HG02973 (cell line): ENCODE measurements at regions not wholly inside any gene's neighbourhood (a gene's known extent, or its start where the extent isn't known, plus 50 kb on each side); places are given as distances from the start of the nearest gene placed in this dataset.

Source experiments
- ATAC-seq: cut with Tn5 transposase; IDR thresholded peaks from one replicate; pipeline ENCODE4 v1.9.1; 2021; ENCODE audit warnings: moderate library complexity; ENCODE audit not compliant: unreplicated experiment

DNA sequence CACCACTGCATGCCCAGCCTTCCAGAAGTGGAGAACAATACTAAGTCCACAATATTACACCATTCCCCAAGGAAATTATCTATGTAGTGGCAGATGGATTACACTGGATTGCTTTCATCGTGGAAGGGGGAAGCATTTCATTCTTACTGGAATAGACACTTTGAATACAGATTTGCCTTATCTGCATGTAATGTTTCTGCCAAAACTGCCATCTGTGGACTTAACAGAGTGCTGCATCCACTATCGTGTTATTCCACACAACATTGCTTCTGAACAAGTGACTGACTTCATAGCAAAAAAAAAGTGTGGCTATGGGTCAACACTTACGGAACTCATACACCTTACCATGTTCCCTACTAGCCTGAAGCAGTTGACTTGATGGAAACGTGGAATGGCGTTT lies 536.9 kb downstream of the BRINP1 start:
- no peak for ATAC-seq

DNA sequence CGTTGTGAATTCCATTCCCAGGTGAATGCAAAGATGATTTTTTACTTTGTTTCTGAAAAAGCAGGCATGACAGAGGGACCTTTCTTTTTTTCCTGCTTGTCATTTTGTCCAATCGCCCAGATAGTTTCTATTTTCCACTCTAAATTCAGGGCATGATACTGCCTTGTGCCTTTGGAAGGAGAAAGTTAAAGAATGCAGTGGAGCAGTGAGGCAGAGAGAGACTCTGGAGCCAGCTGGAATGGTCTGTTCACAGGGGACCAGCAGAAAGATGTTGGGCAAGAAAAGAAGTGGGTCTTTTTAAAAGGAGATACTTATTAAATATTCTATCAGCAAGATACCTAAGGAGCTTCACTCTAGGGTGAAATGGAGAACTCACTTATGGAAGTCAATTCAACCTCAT lies 532.3 kb downstream of the BRINP1 start:
- no peak for ATAC-seq

GRCh38 chr9:118871531-118871930 lies 497.7 kb downstream of the BRINP1 start:
- no peak for ATAC-seq

DNA sequence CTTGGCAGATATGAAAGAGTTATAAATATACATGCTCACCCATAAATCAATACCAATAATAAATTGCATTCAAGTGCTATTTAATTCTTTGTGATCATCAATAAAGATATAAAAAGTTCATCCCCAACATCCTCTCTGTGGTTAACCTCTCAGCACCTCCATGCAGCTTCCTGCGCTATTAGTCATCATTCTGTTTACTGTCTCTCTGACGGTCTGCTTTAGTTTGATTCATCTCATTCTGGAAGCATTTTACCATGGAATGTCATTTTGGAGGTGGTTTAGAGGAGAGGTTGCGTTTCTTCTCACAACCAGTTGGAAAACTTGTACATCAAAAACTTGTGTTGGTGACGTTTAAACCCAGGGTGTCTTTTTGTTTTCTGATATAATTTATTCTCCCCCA lies 486.6 kb downstream of the BRINP1 start:
- no peak for ATAC-seq

GRCh38 chr9:118883411-118883810 lies 485.8 kb downstream of the BRINP1 start:
- no peak for ATAC-seq

DNA sequence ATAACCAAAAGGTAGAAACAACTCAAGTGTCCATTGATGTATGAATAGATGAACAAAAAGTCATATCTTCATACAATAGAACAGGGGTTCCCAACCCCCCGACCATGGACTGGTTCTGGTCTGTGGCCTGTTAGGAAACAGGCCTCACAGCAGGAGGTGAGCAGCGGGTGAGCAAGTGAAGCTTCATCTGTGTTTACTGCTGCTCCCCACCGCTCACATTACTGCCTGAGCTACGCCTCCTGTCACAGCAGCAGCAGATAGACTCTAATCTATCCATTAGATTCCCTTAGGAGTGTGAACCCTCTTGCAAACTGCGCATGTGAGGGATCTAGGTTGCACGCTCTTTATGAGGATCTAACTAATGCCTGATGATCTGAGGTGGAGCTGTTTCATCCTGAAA lies 478.0 kb downstream of the BRINP1 start:
- ATAC-seq, result no peak

DNA sequence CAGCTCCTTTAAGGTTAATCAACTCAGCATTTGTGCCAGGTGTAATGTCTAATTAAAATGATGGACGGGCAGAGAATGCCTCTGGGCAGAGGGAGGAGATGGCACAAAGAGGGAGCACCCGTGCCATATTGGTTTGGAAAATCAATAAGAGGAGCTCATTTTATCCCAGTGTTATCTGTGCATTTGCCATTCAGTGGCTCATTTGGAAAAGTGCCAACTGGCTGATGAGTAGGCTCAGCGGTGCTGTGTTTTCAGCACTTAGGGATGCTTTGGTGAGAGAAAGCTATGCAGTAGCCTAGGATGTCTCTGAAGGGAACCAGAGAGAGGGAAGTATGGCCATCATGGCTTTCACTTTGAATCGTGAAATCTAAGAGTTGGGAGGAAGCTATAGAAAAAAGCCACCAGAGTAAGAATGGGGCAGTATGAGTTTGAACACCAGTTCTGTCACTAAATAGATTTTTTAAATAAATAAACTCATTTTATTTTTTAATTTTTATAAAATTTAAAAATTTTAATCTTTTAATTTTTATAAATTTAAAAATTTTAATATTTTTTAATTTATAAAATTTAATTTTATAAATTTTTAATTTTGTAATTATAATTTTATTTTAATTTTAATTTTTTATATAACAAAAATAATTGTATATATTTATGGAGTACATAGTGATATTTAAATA lies 472.8 kb downstream of the BRINP1 start:
- no peak for ATAC-seq

DNA sequence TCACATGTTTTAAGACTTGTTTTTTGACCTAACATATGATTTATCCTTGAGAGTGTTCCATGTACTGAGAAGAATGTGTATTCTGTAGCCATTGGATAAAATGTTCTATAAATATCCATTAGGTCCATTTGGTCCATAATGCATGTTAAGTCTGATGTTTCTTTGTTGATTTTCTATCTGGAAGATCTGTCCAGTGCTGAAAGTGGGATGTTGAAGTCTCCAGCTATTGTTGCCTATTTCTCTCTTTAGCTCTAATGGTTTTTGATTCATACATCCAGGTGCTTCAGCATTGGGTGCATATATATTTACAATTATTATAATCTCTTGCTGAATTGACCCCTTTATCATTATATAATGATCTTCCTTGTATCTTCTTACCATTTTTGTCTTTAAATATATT lies 451.1 kb downstream of the BRINP1 start:
- ATAC-seq, result no peak

- ATAC-seq, result no peak
Observed at GRCh38 chr9:118928722-118929121, 440.5 kb downstream of the BRINP1 start.

GRCh38 chr9:118929287-118929686 lies 439.9 kb downstream of the BRINP1 start:
- no peak for ATAC-seq

GRCh38 chr9:118931941-118932340 lies 437.3 kb downstream of the BRINP1 start:
- no peak for ATAC-seq

DNA sequence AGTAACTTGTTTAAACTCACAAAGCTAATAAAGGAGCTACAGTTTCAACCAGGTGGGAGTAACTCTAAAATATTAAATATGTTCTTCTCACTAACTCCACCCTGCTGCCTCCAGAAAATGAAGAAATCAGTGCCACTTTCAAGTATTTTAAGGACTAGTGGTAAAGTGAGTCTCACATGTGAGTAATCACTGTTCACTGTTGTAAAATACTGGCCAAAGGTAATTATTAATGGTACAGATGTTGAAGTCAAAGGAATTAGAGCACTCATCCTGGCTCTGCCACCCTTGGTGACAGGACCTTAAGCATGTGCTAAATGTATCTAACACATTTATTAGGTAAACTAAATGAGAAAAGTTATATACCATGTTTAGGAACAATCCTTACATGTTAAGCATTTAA lies 430.7 kb downstream of the BRINP1 start:
- no peak for ATAC-seq

GRCh38 chr9:118940473-118940872 lies 428.8 kb downstream of the BRINP1 start:
- no peak for ATAC-seq

- no peak for ATAC-seq
Observed at GRCh38 chr9:118946669-118947068, 422.6 kb downstream of the BRINP1 start.

- no peak for ATAC-seq
Observed at GRCh38 chr9:118954857-118955256, 414.4 kb downstream of the BRINP1 start.

DNA sequence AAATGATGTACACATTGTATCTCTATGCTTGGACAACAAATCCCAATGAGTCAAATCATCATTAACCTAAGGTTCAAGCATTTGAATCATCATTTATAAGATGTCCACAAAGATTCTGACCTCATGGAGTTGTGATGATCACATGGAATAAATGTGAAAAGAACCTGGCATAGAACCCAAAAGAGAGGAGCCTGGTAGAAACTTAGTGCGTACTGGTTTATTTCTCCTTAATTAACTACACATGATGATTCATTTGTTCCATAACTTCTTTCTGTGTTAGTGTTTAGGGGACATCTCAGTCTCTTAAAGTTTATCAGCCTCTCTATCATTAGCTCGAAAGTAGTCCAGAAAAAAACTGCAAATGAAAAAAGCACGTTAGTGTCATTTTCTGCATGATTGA lies 411.6 kb downstream of the BRINP1 start:
- no peak for ATAC-seq

- ATAC-seq, result no peak
Observed at GRCh38 chr9:118959366-118959765, 409.9 kb downstream of the BRINP1 start.

- no peak for ATAC-seq
Observed at GRCh38 chr9:118961857-118962256, 407.4 kb downstream of the BRINP1 start.

DNA sequence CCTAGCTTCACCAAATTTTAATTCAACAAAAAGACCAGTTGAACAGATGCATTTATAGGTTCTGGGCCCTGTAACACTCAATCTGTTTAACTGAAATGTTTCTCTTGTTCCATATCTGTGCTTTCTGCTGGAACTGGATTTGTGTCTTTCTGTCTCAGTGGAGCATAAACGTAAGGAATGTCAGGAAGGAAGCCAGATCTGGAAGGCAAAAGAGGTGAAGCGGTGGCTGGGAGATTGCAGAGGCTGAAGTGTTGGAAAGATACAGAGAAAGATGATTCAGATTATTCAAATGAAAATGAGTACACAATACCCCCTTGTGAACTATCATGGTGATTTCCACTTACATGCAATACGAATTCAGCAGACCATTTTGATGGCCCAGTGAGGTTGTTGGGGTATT lies 406.8 kb downstream of the BRINP1 start:
- ATAC-seq, result no peak

- no peak for ATAC-seq
Observed at GRCh38 chr9:118963674-118964073, 405.6 kb downstream of the BRINP1 start.

DNA sequence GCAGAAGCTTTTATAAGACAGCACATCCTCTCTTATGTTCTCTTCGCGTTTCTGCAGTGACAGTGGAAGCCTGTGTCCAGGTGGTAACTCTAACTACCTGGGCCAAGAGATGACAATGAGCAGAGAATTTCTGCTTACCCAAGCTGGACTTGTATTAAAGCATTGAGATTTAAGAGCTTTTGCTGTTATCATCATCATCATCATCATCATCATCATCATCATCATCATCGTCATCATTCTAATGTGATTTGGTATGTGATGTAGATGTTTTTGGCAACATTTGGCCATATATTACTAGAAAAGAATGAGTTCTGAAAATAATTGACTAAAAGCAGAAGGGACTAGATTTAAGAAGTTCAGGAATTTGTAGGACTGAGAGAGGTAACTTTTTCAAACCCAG lies 401.3 kb downstream of the BRINP1 start:
- ATAC-seq, result no peak

GRCh38 chr9:118975736-118976135 lies 393.5 kb downstream of the BRINP1 start:
- ATAC-seq, result no peak

- no peak for ATAC-seq
Observed at GRCh38 chr9:118976160-118976559, 393.1 kb downstream of the BRINP1 start.
